ENCODE measurements at regions not wholly inside any gene's neighbourhood (a gene's known extent, or its start where the extent isn't known, plus 50 kb on each side); places are given as distances from the start of the nearest gene placed in this dataset.
A peak's percentile ranks its signal among the peaks of the same experiment; 100 is the strongest.

DNA sequence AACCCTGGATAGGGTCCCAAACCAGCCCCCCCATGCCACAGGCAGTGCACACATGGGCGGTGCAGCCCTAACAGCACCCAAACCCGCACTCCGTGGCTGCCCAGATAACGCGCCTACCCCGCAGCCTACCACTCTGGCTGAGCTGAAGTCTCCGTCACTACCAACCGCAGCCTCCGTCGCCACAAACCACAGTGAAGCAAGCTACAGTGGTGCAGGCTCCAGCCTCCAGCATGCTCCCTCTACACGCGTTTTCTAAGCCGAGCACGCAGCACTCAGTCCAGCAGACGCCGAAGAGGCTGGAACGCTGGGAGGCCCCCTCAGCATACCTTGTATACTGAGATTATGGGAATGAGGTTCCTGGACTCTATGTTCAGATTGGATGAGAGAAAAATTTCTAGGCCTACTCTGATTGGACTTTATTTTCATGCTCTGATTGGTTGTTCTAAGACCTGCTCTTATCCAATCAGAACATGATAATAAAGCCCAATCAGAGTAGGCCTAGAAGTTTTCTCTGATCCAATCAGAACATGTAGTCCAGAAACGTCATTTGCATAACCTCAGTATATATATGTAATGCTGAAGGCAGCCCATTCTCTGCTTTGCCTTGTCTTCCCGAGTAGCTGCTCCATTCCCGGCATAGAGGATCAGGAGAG, 56.7 kb upstream of the C1QTNF9B start:
- no peak overlapping the region for H3K27ac ChIP-seq
- TF ChIP-seq, protein P1, sequence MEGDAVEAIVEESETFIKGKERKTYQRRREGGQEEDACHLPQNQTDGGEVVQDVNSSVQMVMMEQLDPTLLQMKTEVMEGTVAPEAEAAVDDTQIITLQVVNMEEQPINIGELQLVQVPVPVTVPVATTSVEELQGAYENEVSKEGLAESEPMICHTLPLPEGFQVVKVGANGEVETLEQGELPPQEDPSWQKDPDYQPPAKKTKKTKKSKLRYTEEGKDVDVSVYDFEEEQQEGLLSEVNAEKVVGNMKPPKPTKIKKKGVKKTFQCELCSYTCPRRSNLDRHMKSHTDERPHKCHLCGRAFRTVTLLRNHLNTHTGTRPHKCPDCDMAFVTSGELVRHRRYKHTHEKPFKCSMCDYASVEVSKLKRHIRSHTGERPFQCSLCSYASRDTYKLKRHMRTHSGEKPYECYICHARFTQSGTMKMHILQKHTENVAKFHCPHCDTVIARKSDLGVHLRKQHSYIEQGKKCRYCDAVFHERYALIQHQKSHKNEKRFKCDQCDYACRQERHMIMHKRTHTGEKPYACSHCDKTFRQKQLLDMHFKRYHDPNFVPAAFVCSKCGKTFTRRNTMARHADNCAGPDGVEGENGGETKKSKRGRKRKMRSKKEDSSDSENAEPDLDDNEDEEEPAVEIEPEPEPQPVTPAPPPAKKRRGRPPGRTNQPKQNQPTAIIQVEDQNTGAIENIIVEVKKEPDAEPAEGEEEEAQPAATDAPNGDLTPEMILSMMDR (IDR thresholded peaks at IDR 0.05) = no peak
- no peak for TF ChIP-seq POLR2A (IDR thresholded peaks at IDR 0.05)
- no peaks in the 10 kb centered on the region for H3K9me3 ChIP-seq
- peak overlapping the region; percentile 9 to 39 for H3K4me3 ChIP-seq
- no peaks in the 10 kb centered on the region for H3K4me1 ChIP-seq
- 67 to 78% methylated on average over 15 to 20 of the region's 20 CpGs for WGBS, 2 donors
- H3K27me3 ChIP-seq = no peaks in the 10 kb centered on the region
- peak; percentile 46 for DNase-seq
- no peaks in the 10 kb centered on the region for H3K36me3 ChIP-seq (ENCODE audit: low read depth, missing control alignments)
- intact Hi-C loops (cut with DNase I; ENCODE audit: low total_unique reads) = no loop called here

DNA sequence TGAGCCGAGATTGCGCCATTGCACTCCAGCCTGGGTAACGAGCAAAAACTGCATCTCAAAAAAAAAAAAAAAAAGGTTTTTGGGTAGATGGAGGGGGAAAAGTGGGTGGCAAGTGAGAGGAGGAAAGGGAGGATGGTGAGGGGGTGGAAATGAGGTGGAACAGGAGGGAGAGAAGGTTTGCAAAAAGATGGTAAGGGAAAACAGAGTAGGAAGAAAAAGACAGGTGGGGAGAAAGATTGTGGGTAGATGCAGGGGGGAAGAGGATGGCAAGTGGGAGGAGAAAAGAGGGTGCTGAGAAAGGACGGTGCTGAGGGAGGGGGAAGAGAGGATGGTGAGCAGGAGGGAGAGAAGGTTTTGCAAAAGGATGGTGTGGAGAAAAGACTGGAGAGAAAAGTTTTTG, 57.8 kb upstream of the C1QTNF9B start:
- Histone ChIP-seq H3K36me3 (ENCODE audit: low read depth, missing control alignments) (no peaks in the 10 kb centered on the region), H3K27me3 (no peaks in the 10 kb centered on the region), H3K9me3 (no peaks in the 10 kb centered on the region), H3K4me3 (peak overlapping the region in 1 of 2 donors; percentile 39), H3K27ac (no peak overlapping the region), H3K4me1 (peaks cover 4% of the 10 kb centered on the region)
- intact Hi-C loops (cut with DNase I; ENCODE audit: low total_unique reads) = no loop called here
- WGBS, 2 donors = 62 to 72% methylated on average over 4 of the region's 4 CpGs
- DNase-seq = no peak
- TF ChIP-seq, protein P1 (IDR thresholded peaks at IDR 0.05) = no peak
- no peak for TF ChIP-seq POLR2A (IDR thresholded peaks at IDR 0.05)

DNA sequence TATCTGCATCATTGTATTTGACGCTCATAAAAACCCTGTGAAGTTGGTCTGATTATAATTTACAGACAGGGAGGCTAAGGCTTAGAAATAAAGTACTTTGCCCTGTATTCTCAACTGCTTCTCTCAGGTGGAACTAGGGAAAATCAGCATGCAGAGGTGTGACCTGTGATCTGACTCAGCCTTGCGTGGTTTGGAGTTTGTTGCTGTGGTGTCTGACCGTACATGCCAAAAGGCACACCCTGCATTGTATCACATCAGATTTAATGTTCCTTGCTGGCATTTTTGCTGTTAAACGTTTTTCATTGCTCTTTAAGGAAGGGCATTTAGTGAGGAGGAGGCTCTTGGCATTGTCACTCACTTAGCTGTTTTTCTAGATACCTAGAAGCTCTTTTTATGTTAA, 58.8 kb upstream of the C1QTNF9B start:
- no peaks in the 10 kb centered on the region for H3K27me3 ChIP-seq
- TF ChIP-seq, protein P1 (IDR thresholded peaks at IDR 0.05) = no peak
- TF ChIP-seq POLR2A (IDR thresholded peaks at IDR 0.05) = no peak
- H3K9me3 ChIP-seq = no peaks in the 10 kb centered on the region
- intact Hi-C loops (cut with DNase I; ENCODE audit: low total_unique reads) = no loop called here
- peaks cover 7% of the 10 kb centered on the region for H3K4me1 ChIP-seq
- no peaks in the 10 kb centered on the region for H3K36me3 ChIP-seq (ENCODE audit: low read depth, missing control alignments)
- H3K4me3 ChIP-seq = no peak overlapping the region
- WGBS, 2 donors = 38 to 53% methylated on average over 4 of the region's 4 CpGs
- H3K27ac ChIP-seq = no peak overlapping the region
- DNase-seq = no peak

DNA sequence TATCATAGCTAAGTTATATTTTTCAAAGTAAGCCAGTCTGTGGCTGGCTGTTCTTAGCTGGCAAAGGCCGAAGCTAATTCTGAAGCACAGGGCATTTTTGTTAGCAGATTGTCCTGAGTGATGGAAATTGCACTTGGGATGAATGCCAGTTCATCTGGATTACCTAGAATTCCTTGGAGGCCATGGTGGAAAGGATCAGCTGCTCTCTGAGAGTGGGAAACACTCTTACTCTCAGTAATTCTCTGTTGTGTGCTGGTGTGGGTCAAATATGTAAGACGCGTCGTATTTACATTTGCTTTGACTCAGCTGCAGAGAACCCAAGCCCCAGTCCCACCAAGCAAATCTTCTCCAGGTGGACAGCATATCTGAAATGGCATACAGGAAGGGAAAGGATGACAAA, 60.7 kb upstream of the C1QTNF9B start:
- Histone ChIP-seq H3K27ac (no peak overlapping the region), H3K9me3 (no peaks in the 10 kb centered on the region), H3K4me3 (no peak overlapping the region), H3K4me1 (peaks cover 7% of the 10 kb centered on the region), H3K36me3 (ENCODE audit: low read depth, missing control alignments) (no peaks in the 10 kb centered on the region), H3K27me3 (no peaks in the 10 kb centered on the region)
- 67 to 84% methylated on average over 4 of the region's 4 CpGs for WGBS, 2 donors
- no peak for DNase-seq
- TF ChIP-seq POLR2A (IDR thresholded peaks at IDR 0.05) = no peak
- TF ChIP-seq, protein P1 (IDR thresholded peaks at IDR 0.05) = no peak
- intact Hi-C loops (cut with DNase I; ENCODE audit: low total_unique reads) = no loop called here

DNA sequence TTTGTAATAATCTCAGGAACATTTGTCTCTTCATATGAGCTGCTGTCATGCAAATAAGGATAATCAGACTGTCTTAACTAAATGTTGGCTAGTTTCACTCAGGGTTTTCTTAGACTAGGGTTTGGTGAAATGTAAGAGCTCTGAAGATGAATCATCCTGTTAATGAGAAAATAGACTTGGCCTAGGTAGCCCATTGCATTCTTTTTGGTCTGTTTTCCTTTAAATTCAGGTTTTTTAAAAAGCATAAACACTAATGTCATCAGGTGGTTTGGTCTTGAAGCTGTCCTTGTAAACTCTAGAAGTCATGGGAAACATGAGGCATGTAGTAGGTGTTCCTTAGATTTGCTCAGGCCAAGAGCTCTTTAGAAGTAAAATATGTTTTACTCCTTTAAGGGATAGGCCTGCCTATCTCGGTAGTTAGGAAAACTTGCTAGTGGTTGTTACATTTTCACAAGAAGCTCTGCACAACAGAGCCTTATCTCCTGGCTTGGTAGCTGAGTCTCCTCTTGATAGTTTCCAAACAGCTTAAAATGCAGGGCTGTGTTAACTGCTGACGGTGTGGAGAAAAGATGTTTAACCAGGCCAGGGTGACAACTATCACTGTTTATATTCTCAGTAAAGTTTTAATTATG, 62.0 kb upstream of the C1QTNF9B start:
- H3K9me3 ChIP-seq = no peaks in the 10 kb centered on the region
- DNase-seq = peak; percentile 48
- 54 to 57% methylated on average over 2 of the region's 2 CpGs for WGBS, 2 donors
- no peaks in the 10 kb centered on the region for H3K27me3 ChIP-seq
- intact Hi-C loops (cut with DNase I; ENCODE audit: low total_unique reads) = no loop called here
- no peak overlapping the region for H3K4me3 ChIP-seq
- H3K4me1 ChIP-seq = peaks cover 7% of the 10 kb centered on the region
- H3K36me3 ChIP-seq (ENCODE audit: low read depth, missing control alignments) = no peaks in the 10 kb centered on the region
- H3K27ac ChIP-seq = peak overlapping the region in 1 of 2 donors; percentile 50
- TF ChIP-seq, protein P1 (IDR thresholded peaks at IDR 0.05) = no peak
- TF ChIP-seq POLR2A (IDR thresholded peaks at IDR 0.05) = no peak

Data from testis (tissue), 2 donors.